Heart left ventricle (tissue), 13 donors: ENCODE measurements at regions not wholly inside any gene's neighbourhood (a gene's known extent, or its start where the extent isn't known, plus 50 kb on each side); places are given as distances from the start of the nearest gene placed in this dataset.

Experiments used
- CTCF ChIP-seq, 12 donors: fragments of 200-600 bp; sonication (generic) in 4 of 12; IDR thresholded peaks; one replicate each; pipeline versions ENCODE4 v1.5.0 to v1.8.0; 2018 to 2022; ENCODE audit warnings: antibody characterized with exemption in 12 of 12, mild to moderate bottlenecking in 5 of 12
- POLR2A ChIP-seq, 2 donors: fragments of 450-650 bp; IDR thresholded peaks; one replicate each; pipeline ENCODE4 v1.6.1; 2017; ENCODE audit warnings: antibody characterized with exemption in 2 of 2, mild to moderate bottlenecking in 2 of 2, moderate library complexity in 2 of 2
- donor health status: ischemic (EF 13 %, LVEDD 7.1; RV severe dilation, severe dysfunction).
- donor health status: DM: no; HTN: yes; CAD: no.
- donor health status: DM: no; HTN: no; CAD: no.
- donor health status: ischemic (EF 25% LVEDD 6.9; RV normal size, moderate dysfunction).
- donor health status: ischemic (EF 25% LVEDD 5.7; RV mildly dilated, moderate dysfunction).
- donor health status: ischemic (EF 35%, LVEDD 5.7; RV mildly dilated, moderate dysfunction).
- donor health status: nonischemic (EF 11% LVEDD 7.7; RV severe dilation, severe dysfunction).
- donor health status: DM: yes; HTN: yes; CAD: no.
- donor health status: PGD.
- donor health status: ischemic (EF 29% LVEDD 5.4; RV normal size, mild dysfunction).
- donor health status: nonischemic (EF 23%, LVEDD 6.1; RV moderate dilation, normal function).

- TF ChIP-seq POLR2A (IDR thresholded peaks at IDR 0.05) (no peak), CTCF (IDR thresholded peaks at IDR 0.05) (no peak)
These were observed 96.9 kb downstream of the HNRNPLL start for GRCh38 chr2:38505779-38506178.
